Left colon (tissue), 2 donors: ENCODE measurements at regions not wholly inside any gene's neighbourhood (a gene's known extent, or its start where the extent isn't known, plus 50 kb on each side); places are given as distances from the start of the nearest gene placed in this dataset.
"Not testable (repeated sequence)": the region's sequence is repeated elsewhere in the genome, so short reads cannot be mapped to it uniquely, and the experiment has no call there.

Experiments used
- ATAC-seq: fragments of 200-7000 bp; cut with Tn5 transposase; one replicate; pipeline ENCODE4 v1.9.1; 2020; ENCODE audit warnings: mild to moderate bottlenecking, moderate library complexity
- DNase-seq, 2 donors: peaks; one replicate each; pipeline ENCODE4 v3.0.0-alpha.2; 2020
- intact Hi-C, 2 donors: fragments of 100-400 bp; cut with DNase I in 1 of 2; cut with micrococcal nuclease in 1 of 2; formaldehyde crosslinking; loops; one replicate each; pipeline versions ENCODE4 v1.11.2 to v1.14.0; 2022; cut with DNase I, micrococcal nuclease
- donor health status: DM: no; HTN: no; CAD: no.
- donor health status: DM: yes; HTN: yes; CAD: no.

DNA sequence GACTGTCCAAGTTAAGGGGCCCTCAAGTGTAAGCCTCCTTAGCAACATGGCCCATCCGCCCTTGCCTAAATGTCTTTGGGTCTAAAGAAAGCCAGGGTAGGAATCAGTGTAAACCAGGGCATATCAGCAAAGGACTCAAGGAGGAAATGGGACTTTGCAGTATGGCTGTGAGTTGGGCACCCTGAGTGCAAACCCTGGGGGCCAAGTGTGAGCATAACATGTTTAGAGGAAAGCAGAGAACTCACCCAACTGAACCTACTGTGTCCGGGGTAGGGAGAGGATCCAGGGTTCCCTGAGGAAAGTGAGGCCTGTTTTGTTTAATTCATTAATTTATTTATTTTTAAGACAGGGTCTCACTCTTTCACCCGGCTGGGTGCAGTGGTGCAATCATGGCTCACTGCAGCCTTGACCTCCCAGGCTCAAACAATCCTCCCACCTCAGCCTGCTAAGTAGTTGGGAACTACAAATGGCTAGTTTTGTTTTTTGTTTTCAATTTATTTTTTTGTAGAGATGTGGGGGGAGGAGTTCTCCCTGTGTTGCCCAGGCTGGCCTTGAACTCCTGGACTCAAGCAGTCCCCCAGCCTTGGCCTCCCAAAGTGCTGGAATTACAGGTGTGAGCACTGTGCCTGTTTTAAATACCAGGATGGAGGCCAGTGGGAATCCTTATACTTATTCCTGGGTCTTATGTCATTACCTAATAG lies 51.0 kb upstream of the ACTR3 start:
- intact Hi-C loops = no loop called here
- no peak for ATAC-seq

DNA sequence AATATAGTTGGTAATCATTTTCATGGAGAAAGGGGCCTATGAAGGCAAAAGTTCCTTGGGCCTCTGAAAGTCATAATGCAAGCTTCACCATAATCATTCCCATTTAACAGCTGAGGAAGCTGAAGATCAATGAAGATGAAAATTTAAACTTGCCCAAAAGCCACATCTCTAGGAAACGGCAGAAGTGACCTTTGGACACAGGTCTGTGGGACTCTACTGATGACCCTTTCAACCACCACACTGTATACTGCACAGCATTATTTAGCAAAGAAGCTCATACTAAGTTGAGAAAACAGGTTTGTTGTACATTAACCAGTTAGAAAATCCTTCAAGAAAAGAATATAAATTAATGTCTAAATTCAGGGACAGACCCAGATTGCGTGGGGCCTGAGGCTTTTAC lies 51.6 kb upstream of the ACTR3 start:
- no peak for DNase-seq
- intact Hi-C loops = no loop called here
- ATAC-seq = no peak

More for the DNA sequence above, 51.0 kb upstream of the ACTR3 start:
- no peak for DNase-seq

DNA sequence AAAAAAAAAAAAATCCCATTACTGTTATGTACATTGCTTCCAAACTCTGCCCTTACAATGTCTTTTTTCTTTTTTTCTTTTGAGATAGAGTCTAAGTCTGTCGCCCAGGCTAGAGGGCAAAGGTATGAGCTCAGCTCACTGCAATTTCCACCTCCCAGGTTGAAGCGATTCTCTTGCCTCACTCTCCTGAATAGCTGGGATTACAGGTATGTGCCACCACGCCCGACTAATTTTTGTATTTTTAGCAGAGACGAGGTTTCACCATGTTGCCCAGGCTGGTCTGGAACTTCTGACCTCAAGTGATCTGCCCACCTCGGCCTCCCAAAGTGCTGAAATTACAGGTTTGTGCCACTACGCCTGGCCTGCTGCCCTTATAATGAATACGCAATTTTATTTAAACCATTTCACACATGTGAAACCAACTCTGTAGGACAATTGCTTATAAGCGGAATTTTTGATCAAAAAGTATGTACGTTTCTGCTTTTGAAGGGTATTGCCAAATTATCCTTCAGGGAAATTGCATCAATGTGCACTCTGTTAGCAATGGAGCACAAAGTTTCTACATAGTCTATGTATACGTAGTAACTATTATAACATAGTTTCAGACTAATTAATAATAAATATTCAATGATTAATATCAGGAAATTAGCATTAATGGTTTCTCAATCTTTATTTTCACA lies 55.7 kb upstream of the ACTR3 start:
- DNase-seq = no peak

GRCh38 chr2:113832795-113833290 lies 57.0 kb upstream of the ACTR3 start:
- no peak for ATAC-seq
- no peak for DNase-seq
- intact Hi-C loops = no loop called here

More for the DNA sequence above, 55.7 kb upstream of the ACTR3 start:
- intact Hi-C loops = no loop called here
- ATAC-seq = no peak

GRCh38 chr2:113831161-113831560 lies 58.7 kb upstream of the ACTR3 start:
- no peak for DNase-seq
- intact Hi-C loops = no loop called here
- ATAC-seq = peak; percentile 37

GRCh38 chr2:113829761-113830160 lies 60.1 kb upstream of the ACTR3 start:
- ATAC-seq (no peak), DNase-seq (no peak)
- intact Hi-C loops = no loop called here

- ATAC-seq = no peak
- intact Hi-C loops = no loop called here
- DNase-seq = no peak
These were observed 60.6 kb upstream of the ACTR3 start for GRCh38 chr2:113829270-113829669.

GRCh38 chr2:113828049-113828742 lies 61.7 kb upstream of the ACTR3 start:
- intact Hi-C loops = no loop called here

GRCh38 chr2:113827426-113827825 lies 62.5 kb upstream of the ACTR3 start:
- intact Hi-C loops = no loop called here
- no peak for ATAC-seq
- DNase-seq = no peak

More at GRCh38 chr2:113828049-113828742, 61.7 kb upstream of the ACTR3 start:
- ATAC-seq (peak; percentile 83), DNase-seq (no peak)

DNA sequence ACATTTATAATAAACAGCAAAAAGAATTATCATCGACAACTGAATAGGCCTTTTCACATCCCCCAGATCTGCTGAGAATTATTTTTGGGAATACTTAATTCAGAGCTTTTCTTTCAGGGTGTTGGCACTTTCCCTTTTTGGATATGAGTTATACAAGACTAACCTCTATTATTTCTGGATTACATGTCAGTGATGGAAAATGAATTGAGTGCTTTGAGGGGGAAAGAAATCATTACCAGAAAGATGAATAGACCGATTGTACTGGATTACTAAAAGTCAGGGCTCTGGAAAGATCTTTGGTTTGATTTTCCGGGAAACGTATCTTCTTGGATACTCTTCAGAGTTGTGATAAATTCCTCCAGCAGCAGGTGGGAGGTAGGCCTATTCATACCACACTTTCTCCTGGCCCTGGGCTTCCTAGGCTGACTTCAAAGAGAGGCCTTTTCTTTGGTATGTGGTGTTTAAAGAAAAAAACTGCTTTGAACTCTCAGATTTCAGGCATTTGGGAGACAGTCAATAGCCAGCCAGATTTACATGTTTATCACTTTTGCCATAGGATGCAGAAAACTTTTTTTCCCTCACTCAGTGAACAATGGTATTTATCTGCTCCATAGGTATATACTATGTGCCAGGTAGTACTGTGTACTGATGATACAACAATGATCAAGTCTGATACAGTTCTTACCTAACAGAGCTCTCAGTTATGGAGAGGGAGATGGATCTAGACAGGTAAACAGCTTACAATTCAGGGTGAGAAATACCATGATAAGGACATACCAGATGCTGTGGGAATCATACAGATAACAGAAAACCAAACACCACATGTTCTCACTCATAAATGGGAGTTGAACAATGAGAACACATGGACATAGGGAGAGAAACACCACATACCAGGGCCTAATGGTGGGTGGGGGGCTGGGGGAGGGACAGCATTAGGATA lies 63.3 kb upstream of the ACTR3 start:
- ATAC-seq (no peak), DNase-seq (no peak)
- intact Hi-C loops = no loop called here

- DNase-seq (no peak), ATAC-seq (no peak)
- intact Hi-C loops = no loop called here
These were observed 65.9 kb upstream of the ACTR3 start for GRCh38 chr2:113823716-113824595.

GRCh38 chr2:113822087-113822815 lies 65.8 kb upstream of the SLC35F5 start:
- DNase-seq = no peak
- intact Hi-C loops = no loop called here

DNA sequence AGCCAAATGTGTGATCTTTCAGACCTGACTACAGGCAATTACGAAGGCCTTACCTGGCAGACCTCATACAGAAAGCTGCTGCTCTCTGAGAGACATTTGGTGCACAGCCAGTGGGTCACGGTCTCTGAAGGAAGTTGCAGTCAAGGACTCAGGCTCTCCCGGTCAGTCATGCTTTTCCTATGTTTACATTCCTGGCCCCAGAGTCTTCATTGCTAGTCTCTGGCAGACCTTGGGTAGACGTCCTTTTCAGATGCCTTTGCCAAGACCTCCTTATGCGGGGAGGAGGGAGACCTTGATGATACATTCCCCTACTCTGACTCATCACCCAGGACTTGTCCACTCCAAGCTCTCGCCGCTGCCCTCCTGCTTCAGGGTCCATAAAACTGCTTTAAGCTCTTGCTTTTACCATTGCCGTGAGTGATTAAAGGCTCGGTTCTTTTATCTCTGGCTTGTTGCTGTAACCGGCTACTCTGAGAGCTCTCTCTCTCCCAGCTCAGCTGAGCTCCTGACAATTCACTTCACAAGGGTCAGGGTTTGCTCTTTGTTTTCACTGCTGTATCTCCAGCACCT lies 62.0 kb upstream of the SLC35F5 start:
- intact Hi-C loops = no loop called here
- ATAC-seq (peak; percentile 80), DNase-seq (peak; percentile 23 to 52)

More at GRCh38 chr2:113822087-113822815, 65.8 kb upstream of the SLC35F5 start:
- ATAC-seq = no peak

- DNase-seq, intact Hi-C loops, ATAC-seq: not testable (repeated sequence)
These were observed 57.0 kb upstream of the SLC35F5 start for GRCh38 chr2:113813396-113813795.

- no peak for ATAC-seq
- DNase-seq = no peak
- intact Hi-C loops = no loop called here
These were observed 55.8 kb upstream of the SLC35F5 start for GRCh38 chr2:113812204-113812603.

GRCh38 chr2:113809076-113809736 lies 52.8 kb upstream of the SLC35F5 start:
- ATAC-seq (no peak), DNase-seq (no peak)
- intact Hi-C loops = no loop called here
